HG02678 (cell line): ENCODE measurements at regions not wholly inside any gene's neighbourhood (a gene's known extent, or its start where the extent isn't known, plus 50 kb on each side); places are given as distances from the start of the nearest gene placed in this dataset.

Source experiments
- ATAC-seq: cut with Tn5 transposase; IDR thresholded peaks from one replicate; pipeline ENCODE4 v1.9.1; 2021; ENCODE audit warnings: mild to moderate bottlenecking, moderate library complexity; ENCODE audit not compliant: unreplicated experiment

DNA sequence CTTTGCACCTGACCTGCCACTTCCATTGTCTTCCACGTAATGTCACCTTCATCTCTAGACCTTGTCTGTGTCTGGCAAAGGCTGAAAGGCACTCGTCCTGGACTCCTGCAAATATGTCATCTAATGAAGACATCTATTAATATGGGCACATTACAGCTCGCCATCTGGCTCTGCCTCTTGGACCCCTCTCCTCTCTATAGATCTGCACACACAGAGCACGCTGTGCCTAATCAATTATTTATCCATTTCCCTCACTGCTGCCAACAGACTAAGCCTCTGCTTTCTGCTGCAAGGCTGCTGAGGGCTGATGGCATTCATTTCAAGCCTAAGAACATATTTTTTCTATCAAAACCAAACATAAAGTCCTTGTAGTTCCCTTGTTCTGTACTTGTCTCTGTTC is 573.0 kb downstream of the TUSC7 start:
- ATAC-seq = no peak

DNA sequence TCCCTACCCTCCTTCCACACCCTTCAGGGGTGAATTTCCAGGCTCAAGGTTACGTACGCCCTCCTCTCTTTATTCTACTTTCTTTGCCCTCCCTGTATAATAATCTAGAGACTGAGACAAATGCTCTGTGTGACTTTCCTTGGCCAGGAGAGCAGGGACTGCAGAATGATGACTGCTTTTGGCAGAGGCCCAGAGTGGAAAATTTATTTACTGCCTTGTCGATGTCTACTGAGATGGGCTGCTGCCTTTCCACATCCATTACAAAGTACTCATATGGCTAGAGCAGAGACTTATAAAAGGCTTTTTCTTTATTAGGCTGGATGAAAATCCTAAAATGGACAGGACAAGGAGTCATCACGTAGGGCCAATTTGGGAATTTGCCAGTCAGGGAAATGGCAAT is 576.2 kb downstream of the TUSC7 start:
- no peak for ATAC-seq

DNA sequence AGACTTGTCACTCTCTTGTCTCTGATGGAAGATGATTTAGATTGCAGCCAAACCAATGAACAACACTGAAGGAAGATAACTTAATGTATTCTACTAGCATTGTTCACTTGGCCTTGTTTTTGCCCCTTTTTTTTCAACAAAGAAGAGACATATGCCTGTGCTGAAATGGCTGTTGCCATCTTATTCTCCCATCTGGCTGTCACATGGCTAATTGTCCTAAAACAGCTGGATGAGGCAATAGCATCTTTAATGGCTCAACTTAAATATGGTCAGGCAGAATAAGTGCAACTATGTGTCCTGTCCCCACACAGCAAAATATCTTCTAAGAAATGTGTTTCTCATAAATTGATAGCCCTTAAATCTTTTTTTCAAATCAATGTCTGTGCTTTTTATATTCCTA is 576.9 kb downstream of the TUSC7 start:
- ATAC-seq = no peak

GRCh38 chr3:117287602-117288001 is 578.0 kb downstream of the TUSC7 start:
- ATAC-seq = no peak

DNA sequence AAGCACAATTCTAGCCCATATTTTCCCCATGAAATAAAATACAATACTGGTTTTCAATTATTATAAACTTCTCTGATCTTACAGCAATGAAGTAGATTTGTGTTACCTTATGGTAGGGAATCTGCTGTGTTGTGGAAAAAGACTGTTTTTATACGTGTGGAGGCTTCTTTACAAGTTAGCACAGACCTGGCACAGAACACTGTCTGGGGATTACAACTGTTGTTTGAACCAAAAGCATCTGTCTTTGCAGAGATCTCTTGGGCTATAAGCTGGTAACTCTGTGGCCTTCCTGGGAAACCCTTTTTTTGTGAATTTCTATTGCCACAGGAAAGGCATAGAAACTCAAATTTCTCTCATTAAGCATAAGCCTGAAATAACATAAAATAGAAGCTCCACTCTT is 581.9 kb downstream of the TUSC7 start:
- no peak for ATAC-seq

DNA sequence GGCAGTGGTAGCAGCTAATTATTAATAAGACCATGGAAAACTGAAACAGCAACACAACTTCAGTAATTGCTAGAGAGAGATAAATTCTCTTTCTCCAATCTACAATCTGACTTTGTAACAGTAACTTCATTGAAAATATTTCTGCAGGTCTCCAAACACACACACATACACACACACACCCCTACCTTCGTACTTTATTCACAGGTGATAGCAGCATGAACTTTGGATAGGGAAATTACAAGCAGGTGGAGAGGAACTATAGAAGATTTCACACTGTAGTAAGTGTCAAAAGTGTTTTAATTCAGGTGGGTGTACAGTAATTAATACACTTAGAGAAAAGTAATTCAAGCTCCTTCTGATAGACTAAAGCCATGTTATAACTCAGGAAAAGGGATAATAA is 587.5 kb downstream of the TUSC7 start:
- no peak for ATAC-seq

DNA sequence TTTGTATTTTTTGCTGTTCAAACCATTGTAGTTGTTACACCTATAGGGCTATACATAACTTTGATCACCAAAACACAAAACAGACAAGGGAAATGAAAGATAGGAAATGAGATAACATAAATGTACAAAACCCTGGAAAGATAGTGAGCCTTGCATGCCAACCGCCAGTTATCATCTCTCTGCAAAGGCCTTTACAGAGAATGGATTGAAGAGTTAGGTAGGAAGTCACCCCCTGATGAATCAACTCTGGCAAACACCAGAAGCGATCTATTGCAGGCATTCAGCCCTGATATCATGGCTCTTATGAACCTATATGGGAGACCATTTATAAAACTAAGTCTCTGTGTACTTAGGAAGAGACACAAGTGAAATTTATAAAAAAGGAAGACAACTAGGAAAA is 588.0 kb downstream of the TUSC7 start:
- ATAC-seq = no peak

DNA sequence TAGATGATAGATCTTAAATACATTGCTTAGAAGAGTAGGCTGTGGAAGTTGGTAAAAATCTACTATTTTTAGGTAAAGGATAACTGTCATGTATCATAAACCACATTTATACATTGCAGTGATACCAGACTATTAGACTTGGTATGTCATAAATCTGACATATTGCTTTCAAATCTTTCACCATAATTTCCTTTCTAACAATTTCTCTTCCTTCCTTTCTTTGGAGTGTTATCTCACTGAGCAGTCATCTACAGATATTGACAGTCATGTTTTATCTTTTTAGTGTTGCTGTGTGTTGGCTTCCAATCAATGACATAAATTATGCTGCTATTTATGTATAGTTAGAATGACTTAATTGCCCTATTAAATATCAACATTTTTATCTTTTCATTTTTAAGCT is 588.7 kb downstream of the TUSC7 start:
- no peak for ATAC-seq

GRCh38 chr3:117302428-117302827 is 592.8 kb downstream of the TUSC7 start:
- no peak for ATAC-seq

DNA sequence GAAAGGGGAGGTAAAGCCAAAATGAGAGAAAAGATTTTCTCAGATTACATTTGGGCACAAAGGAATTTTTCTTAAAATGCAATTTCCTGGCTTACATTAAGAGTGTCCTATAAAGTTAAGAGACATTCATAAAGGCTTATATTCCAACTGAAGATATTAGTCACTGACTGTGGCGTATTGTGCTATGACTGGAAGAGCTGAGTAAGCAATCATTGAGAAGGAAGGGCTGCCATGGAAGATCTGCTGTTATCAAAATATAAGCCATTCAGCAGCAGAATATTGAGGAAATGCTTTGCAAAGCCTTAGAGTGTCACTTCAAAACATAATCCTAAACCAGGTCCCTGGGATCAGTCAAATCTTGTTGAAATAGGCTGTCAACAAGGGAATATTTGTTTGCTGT is 593.9 kb downstream of the TUSC7 start:
- ATAC-seq = no peak

GRCh38 chr3:117304681-117305080 is 595.1 kb downstream of the TUSC7 start:
- no peak for ATAC-seq

GRCh38 chr3:117305681-117306080 is 596.1 kb downstream of the TUSC7 start:
- ATAC-seq = no peak

DNA sequence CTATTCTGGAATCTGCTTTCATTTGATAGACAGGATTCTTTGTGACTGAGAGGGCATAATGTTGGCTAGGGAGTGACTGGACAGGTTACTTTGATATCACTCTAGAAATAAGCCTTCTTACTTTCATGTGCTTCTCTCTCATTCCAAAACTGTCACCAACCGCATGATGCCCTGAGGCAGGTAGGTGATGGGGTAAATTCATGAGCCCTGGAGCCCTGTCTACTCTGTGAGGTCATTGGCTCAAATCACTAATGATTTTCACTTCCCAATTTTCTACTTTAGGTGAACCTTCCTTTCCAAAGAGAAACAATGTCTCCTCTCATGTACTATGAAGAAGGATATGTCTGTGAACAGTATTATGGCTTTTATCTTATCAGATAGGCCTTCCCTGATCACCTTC is 596.7 kb downstream of the TUSC7 start:
- ATAC-seq = no peak

- ATAC-seq = no peak
Measured at GRCh38 chr3:117308353-117308752, 598.8 kb downstream of the TUSC7 start.

DNA sequence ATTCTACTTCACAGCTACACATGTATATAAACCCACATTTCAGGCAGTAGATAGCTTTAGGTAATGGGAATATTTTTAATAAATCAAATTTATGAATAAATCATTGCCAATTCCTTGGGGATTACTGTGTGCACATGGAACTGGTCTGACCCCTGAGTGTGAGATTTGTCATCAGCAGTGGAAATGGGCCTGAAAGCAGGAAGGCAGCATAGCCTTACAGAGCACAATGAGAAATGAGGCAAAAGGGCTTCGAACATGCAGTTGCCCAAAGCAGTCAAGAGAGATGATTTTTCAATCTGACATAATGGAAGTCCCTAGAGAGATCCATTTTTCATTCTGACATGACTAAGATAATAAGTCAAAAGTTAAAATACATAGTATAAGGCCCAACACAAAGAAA is 599.2 kb downstream of the TUSC7 start:
- no peak for ATAC-seq

GRCh38 chr3:117310536-117310935 is 601.0 kb downstream of the TUSC7 start:
- ATAC-seq = no peak

DNA sequence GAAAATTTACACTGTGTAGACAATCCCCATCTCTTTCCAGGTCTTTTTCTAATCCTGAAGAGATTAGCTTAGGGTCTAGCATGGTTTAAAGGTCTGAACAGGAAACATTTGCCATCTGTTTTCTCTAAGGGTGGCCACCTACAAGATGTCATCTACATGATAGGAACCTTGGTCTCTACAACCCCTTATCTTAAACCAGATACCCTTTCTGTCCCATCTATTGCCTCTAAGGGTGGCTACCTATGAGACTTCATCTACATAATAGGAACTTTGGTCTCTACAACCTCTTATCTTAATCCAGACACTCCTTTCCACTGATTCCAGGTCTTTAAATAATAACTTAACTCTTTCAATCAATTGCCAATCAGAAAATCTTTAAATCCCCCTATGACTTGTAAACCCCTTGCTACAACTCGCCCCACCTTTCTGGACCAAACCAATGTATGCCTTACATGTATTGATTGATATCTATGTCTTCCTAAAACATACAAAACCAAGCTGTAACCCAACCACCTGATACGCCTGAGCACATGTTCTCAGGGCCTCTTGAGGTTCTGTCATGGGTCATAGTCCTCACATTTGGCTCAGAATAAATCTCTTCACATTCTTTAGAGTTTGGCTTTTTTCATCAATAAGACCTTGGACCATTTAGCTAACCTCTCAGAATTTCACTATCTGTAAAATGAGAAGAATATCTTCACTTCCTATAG is 605.0 kb downstream of the TUSC7 start:
- no peak for ATAC-seq

DNA sequence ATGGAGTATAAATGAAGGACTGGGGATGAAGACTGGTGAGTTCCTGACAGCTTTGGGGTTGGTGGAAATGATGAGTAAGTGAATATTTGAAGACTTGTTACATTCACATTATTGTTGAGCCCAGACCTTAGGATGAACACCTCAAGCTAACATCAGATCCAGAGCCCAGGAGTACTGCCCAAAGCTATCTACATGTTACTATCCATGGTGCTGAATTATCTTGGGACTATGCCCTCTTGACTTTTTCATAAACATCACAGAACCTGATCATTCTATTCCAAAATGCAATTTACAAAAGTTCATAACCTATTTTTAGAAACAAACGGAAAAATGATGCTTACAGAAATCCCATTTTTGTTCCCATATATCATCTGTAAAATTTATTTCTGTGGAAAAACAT is 613.3 kb downstream of the TUSC7 start:
- no peak for ATAC-seq

GRCh38 chr3:117346901-117347300 is 637.3 kb downstream of the TUSC7 start:
- no peak for ATAC-seq

GRCh38 chr3:117348884-117349283 is 639.3 kb downstream of the TUSC7 start:
- ATAC-seq = no peak

DNA sequence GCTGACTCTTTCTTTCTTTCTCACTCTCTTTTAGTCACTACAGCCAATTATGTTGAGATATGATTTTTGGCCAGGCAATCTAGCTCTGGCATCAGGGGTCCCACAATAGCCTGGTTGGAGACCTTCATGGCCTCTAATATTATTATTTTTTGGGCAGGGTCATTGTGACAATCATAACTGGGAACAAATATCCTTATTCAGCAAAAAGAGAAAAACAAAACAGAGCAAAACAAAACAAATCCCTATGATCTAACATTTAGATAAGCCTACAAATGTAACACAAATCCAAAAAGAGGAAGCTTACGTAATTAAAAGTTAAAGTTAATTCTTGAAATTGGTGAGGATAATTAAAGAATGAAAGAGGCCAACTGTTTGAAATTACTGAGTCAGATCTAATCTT is 640.0 kb downstream of the TUSC7 start:
- no peak for ATAC-seq

DNA sequence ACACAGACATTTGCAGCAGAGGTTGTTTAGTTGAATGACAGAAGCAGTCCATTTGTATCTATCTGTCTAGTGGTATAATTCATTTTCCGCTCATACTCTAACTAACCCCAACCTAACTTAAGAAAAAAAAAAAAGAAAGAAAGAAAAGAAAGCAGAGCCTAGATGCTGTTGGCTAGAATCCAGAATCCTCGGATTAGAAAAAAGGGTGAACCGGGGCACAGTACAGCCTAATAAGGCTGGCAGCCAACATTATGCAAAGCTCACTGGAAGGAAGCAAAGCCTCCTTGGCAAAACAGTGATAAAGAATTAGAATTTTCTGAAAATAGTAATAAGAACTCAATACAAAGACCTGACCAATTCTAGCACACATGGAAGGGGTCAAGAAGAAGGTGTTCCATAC is 640.8 kb downstream of the TUSC7 start:
- ATAC-seq = no peak

GRCh38 chr3:117355566-117355965 is 646.0 kb downstream of the TUSC7 start:
- peak; percentile 57 for ATAC-seq
